Fibroblast of villous mesenchyme (primary cell): ENCODE measurements at regions not wholly inside any gene's neighbourhood (a gene's known extent, or its start where the extent isn't known, plus 50 kb on each side); places are given as distances from the start of the nearest gene placed in this dataset.

Source experiments
- DNase-seq: peaks from one replicate; pipeline ENCODE4 v3.0.0-alpha.2; 2010; ENCODE audit warnings: low read depth
- H3K4me3 ChIP-seq: 2 replicates; pipeline ENCODE4 v1.5.1; 2011; ENCODE audit warnings: low read depth, mild to moderate bottlenecking, low read length
- CTCF ChIP-seq: IDR thresholded peaks from 2 replicates; pipeline ENCODE4 v1.5.1; 2012; ENCODE audit warnings: low read depth, mild to moderate bottlenecking, low read length; ENCODE audit not compliant: insufficient read depth

- no peak for TF ChIP-seq CTCF
- DNase-seq, result no peak
- no peak overlapping the region for H3K4me3 ChIP-seq
Observed at GRCh38 chr10:6354168-6354772, 151.5 kb downstream of the PFKFB3 start.

- no peak overlapping the region for H3K4me3 ChIP-seq
- DNase-seq, result no peak
- TF ChIP-seq CTCF, result no peak
Observed at GRCh38 chr10:6356280-6356793, 153.6 kb downstream of the PFKFB3 start.

- no peak overlapping the region for H3K4me3 ChIP-seq
- no peak for TF ChIP-seq CTCF
- no peak for DNase-seq
Observed at GRCh38 chr10:6361869-6362268, 159.1 kb downstream of the PFKFB3 start.

GRCh38 chr10:6362879-6363278 is 160.1 kb downstream of the PFKFB3 start:
- H3K4me3 ChIP-seq, result no peak overlapping the region
- DNase-seq, result no peak
- TF ChIP-seq CTCF, result no peak

GRCh38 chr10:6363511-6363910 is 160.8 kb downstream of the PFKFB3 start:
- no peak overlapping the region for H3K4me3 ChIP-seq
- no peak for TF ChIP-seq CTCF
- no peak for DNase-seq

- no peak for DNase-seq
- TF ChIP-seq CTCF, result no peak
- H3K4me3 ChIP-seq, result no peak overlapping the region
Observed at GRCh38 chr10:6364283-6364682, 161.6 kb downstream of the PFKFB3 start.

GRCh38 chr10:6364893-6365292 is 162.2 kb downstream of the PFKFB3 start:
- no peak for DNase-seq
- H3K4me3 ChIP-seq, result no peak overlapping the region
- no peak for TF ChIP-seq CTCF
